ENCODE measurements at regions not wholly inside any gene's neighbourhood (a gene's known extent, or its start where the extent isn't known, plus 50 kb on each side); places are given as distances from the start of the nearest gene placed in this dataset.

DNA sequence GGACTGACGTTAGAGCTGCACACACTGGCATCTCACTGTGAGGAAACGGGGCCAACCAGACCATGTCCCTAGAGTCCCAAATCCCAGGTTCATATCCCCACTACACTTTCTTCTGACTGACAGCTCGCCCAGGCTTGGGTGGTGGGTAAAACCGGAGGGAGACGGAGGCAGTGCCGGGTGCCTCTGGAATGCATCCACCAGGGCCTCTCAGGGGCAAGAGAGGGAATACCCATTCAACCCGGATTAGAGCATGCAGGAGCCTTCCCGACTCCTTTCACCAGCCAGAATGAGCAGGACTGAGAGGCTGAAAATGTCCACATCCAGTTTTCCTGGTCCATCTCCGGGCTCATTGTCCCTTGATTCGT, 297.2 kb downstream of the ADGRD1 start:
- Histone ChIP-seq H3K9ac (ENCODE audit: insufficient read depth in 1 of 2, low read depth in 2 of 2, low read length in 2 of 2) (peak overlapping the region in 1 of 2 experiments; percentile 19; a peak in 1 of 4 replicates), H3K36me3 (ENCODE audit: control insufficient read depth, insufficient read depth, low read length) (no peaks in the 10 kb centered on the region), H3K9me3 (replicated peaks; ENCODE audit: control insufficient read depth, insufficient read depth, low read depth, low read length) (no peaks in the 10 kb centered on the region), H4K20me1 (replicated peaks; ENCODE audit: control insufficient read depth, insufficient read depth, low read length) (no peaks in the 10 kb centered on the region), H3K79me2 (ENCODE audit: control insufficient read depth, insufficient read depth, low read length) (no peaks in the 10 kb centered on the region), H2AFZ (ENCODE audit: low read depth, low read length) (peak overlapping the region; percentile 17; the same call in 1 of the 2 replicates), H3K4me3 (no peak overlapping the region), H3K4me2 (ENCODE audit: insufficient read depth, low read length) (no peak overlapping the region; the same call in 1 of the 2 replicates), H3K9me1 (ENCODE audit: control insufficient read depth, insufficient read depth, low read length) (no peaks in the 10 kb centered on the region), H3K4me1 (replicated peaks in 1 of 2; ENCODE audit: control insufficient read depth in 2 of 2, insufficient read depth in 2 of 2, low read length in 2 of 2) (peaks cover 4 to 7% of the 10 kb centered on the region in 2 experiments; a peak in 3 of 5 replicates), H3K27ac (ENCODE audit: extremely low read depth, low read depth, low read length) (no peak overlapping the region), H3K27me3 (ENCODE audit: control insufficient read depth in 2 of 2, insufficient read depth in 2 of 2, low read length in 2 of 2) (peaks cover 0 to 6% of the 10 kb centered on the region in 2 experiments; a peak in 2 of 5 replicates)
- CTCF ChIA-PET (ENCODE audit: low intra/inter-chr PET ratio), result no interaction called here
- ATAC-seq (no peak), DNase-seq (ENCODE audit: extremely low read depth in 1 of 4, low spot score in 3 of 4) (no peak), FAIRE-seq (no peak)
- 57% methylated on average over 10 of the region's 10 CpGs for WGBS (ENCODE audit: insufficient coverage, low coverage, missing lambda C conversion rate)
- no TSS peak for BruUV-seq (replicated peaks)
- no peak for TF ChIP-seq MTA3 (IDR thresholded peaks at IDR 0.05; ENCODE audit: borderline replicate concordance)
- TF ChIP-seq ZNF121 (CRISPR knock-in tag; conservative IDR thresholded peaks at IDR 0.05), result no peak
- no peak for TF ChIP-seq ZBED1 (IDR thresholded peaks at IDR 0.05)
- no peak for TF ChIP-seq ZNF77 (CRISPR knock-in tag; IDR thresholded peaks at IDR 0.05)
- no peak for TF ChIP-seq MYC (IDR thresholded peaks at IDR 0.05; ENCODE audit: low read depth, low read length)
- no peak for TF ChIP-seq MYC (CRISPR knock-in tag; IDR thresholded peaks at IDR 0.05; ENCODE audit: borderline replicate concordance, low read depth)
- TF ChIP-seq KAT7 (CRISPR knock-in tag; IDR thresholded peaks at IDR 0.05; ENCODE audit: borderline replicate concordance), result no peak
- no peak for TF ChIP-seq SMARCC2 (IDR thresholded peaks at IDR 0.05; ENCODE audit: low read depth)
- no peak for TF ChIP-seq PTTG1 (tag; IDR thresholded peaks at IDR 0.05; ENCODE audit: low read depth)
- intact Hi-C loops (cut with micrococcal nuclease), result no loop called here
- POLR2A ChIA-PET, result no interaction called here
- in situ Hi-C loops (cut with MboI), result no loop called here
